IMR-90 (cell line): ENCODE measurements at regions not wholly inside any gene's neighbourhood (a gene's known extent, or its start where the extent isn't known, plus 50 kb on each side); places are given as distances from the start of the nearest gene placed in this dataset.
A peak's percentile ranks its signal among the peaks of the same experiment; 100 is the strongest.
"Not testable (repeated sequence)": the region's sequence is repeated elsewhere in the genome, so short reads cannot be mapped to it uniquely, and the experiment has no call there.

ENCODE experiments used
- ATAC-seq: fragments of 200-7000 bp; cut with Tn5 transposase; 2 replicates; pipeline ENCODE4 v1.9.1; 2020; ENCODE audit warnings: low read depth, mild to moderate bottlenecking, moderate library complexity
- BruUV-seq: library from RNA; stranded (reverse); fragments of 400-500 nt; replicated peaks from 2 replicates; lab custom pipeline; 2021; lab: Mats Ljungman, UMichigan
- CTCF ChIA-PET: fragments of 300-600 bp; formaldehyde crosslinking; extraction: SDS; loops from one replicate; lab custom pipeline; 2021; ENCODE audit warnings: antibody characterized with exemption; lab: Yijun Ruan, JAX
- POLR2A ChIA-PET: fragments of 300-600 bp; sonication (Branson Sonifier 250); formaldehyde crosslinking; loops from one replicate; lab custom pipeline; 2022; ENCODE audit warnings: antibody characterized with exemption; ENCODE audit not compliant: unreplicated experiment; lab: Charles Lee
- DNase-seq: peaks from one replicate; pipeline ENCODE4 v3.0.0; 2013
- H2AFZ ChIP-seq: replicated peaks from 2 replicates; pipeline ENCODE3; 2013; ENCODE audit warnings: low read length, mild to moderate bottlenecking; ENCODE audit not compliant: poor library complexity
- H2AK5ac ChIP-seq: 2 replicates; pipeline ENCODE4 v1.6.1; 2013; ENCODE audit warnings: low read depth, low read length, inconsistent platforms
- H2AK9ac ChIP-seq: replicated peaks from 2 replicates; pipeline ENCODE3; 2013; ENCODE audit warnings: mild to moderate bottlenecking, low read depth, low read length, moderate library complexity; ENCODE audit not compliant: poor library complexity
- H2BK120ac ChIP-seq: 2 replicates; pipeline ENCODE4 v1.6.1; 2013; ENCODE audit warnings: low read depth, low read length, inconsistent platforms
- H2BK15ac ChIP-seq: 3 replicates; pipeline ENCODE4 v1.6.1; 2013; ENCODE audit warnings: low read depth, low read length, inconsistent platforms
- H2BK20ac ChIP-seq: 2 replicates; pipeline ENCODE4 v1.6.1; 2013; ENCODE audit warnings: low read depth, mild to moderate bottlenecking, inconsistent platforms, low read length, moderate library complexity
- H2BK5ac ChIP-seq: 2 replicates; pipeline ENCODE4 v1.6.1; 2013; ENCODE audit warnings: mild to moderate bottlenecking, low read depth, low read length, inconsistent platforms; ENCODE audit not compliant: poor library complexity, severe bottlenecking
- H3K14ac ChIP-seq: replicated peaks from 2 replicates; pipeline ENCODE4 v1.6.1; 2013; ENCODE audit warnings: low read depth, low read length, inconsistent platforms
- H3K18ac ChIP-seq: 2 replicates; pipeline ENCODE4 v1.6.1; 2013; ENCODE audit warnings: low read depth, low read length, control low read depth
- H3K23ac ChIP-seq: 2 replicates; pipeline ENCODE4 v1.6.1; 2013; ENCODE audit warnings: low read depth, low read length, inconsistent platforms
- H3K27ac ChIP-seq: 2 replicates; pipeline ENCODE4 v1.5.1; 2013; ENCODE audit warnings: mild to moderate bottlenecking, control low read depth, low read length; ENCODE audit not compliant: insufficient read depth
- H3K27me3 ChIP-seq: 2 replicates; pipeline ENCODE4 v1.6.1; 2013; ENCODE audit warnings: low read length; ENCODE audit not compliant: control insufficient read depth, insufficient read depth
- H3K36me3 ChIP-seq: 2 replicates; pipeline ENCODE4 v1.6.1; 2013; ENCODE audit warnings: low read length, mixed read lengths; ENCODE audit not compliant: control insufficient read depth, insufficient read depth
- H3K4ac ChIP-seq: 2 replicates; pipeline ENCODE4 v1.6.1; 2013; ENCODE audit warnings: low read depth, low read length, inconsistent platforms
- H3K4me1 ChIP-seq: 2 replicates; pipeline ENCODE4 v1.6.1; 2013; ENCODE audit warnings: low read length, mixed read lengths; ENCODE audit not compliant: control insufficient read depth, insufficient read depth
- H3K4me2 ChIP-seq: 2 replicates; pipeline ENCODE4 v1.6.1; 2013; ENCODE audit warnings: low read depth, mild to moderate bottlenecking, control low read depth, low read length, moderate library complexity
- H3K4me3 ChIP-seq: 2 replicates; pipeline ENCODE4 v1.5.1; 2013; ENCODE audit warnings: low read depth, mild to moderate bottlenecking, control low read depth, low read length, moderate library complexity; ENCODE audit not compliant: insufficient read depth
- H3K56ac ChIP-seq: 2 replicates; pipeline ENCODE4 v1.6.1; 2013; ENCODE audit warnings: low read length, inconsistent platforms; ENCODE audit not compliant: insufficient read depth; ENCODE audit errors: extremely low read depth
- H3K79me1 ChIP-seq, 2 experiments: 2 replicates each; pipeline ENCODE4 v1.6.1; 2013; ENCODE audit warnings: low read length in 2 of 2, inconsistent platforms in 1 of 2, low read depth in 1 of 2
- H3K9ac ChIP-seq: 2 replicates; pipeline ENCODE4 v1.6.1; 2013; ENCODE audit warnings: low read depth, low read length, control low read depth
- H3K9me1 ChIP-seq: 2 replicates; pipeline ENCODE4 v1.6.1; 2013; ENCODE audit warnings: low read length, inconsistent platforms; ENCODE audit not compliant: insufficient read depth
- H3K9me3 ChIP-seq: 2 replicates; pipeline ENCODE4 v1.6.1; 2013; ENCODE audit warnings: low read length; ENCODE audit not compliant: control insufficient read depth, insufficient read depth
- H4K20me1 ChIP-seq: 2 replicates; pipeline ENCODE4 v1.6.1; 2013; ENCODE audit warnings: low read length, inconsistent platforms; ENCODE audit not compliant: insufficient read depth
- H4K5ac ChIP-seq: 2 replicates; pipeline ENCODE4 v1.6.1; 2013; ENCODE audit warnings: mild to moderate bottlenecking, low read depth, low read length, control low read depth
- H4K8ac ChIP-seq, 2 experiments: 2 replicates each; pipeline ENCODE4 v1.6.1; 2013; ENCODE audit warnings: low read depth in 2 of 2, low read length in 2 of 2, control low read depth in 1 of 2, inconsistent platforms in 1 of 2
- H4K91ac ChIP-seq: 2 replicates; pipeline ENCODE4 v1.6.1; 2013; ENCODE audit warnings: low read depth, low read length, inconsistent platforms; ENCODE audit not compliant: insufficient read depth
- WGBS, 2 experiments: methylation state at CpG; one replicate each; pipeline versions ENCODE4 v1.1.5 to v1.1.7; 2013; ENCODE audit warnings: missing lambda C conversion rate in 2 of 2; ENCODE audit not compliant: insufficient read length in 1 of 2; ENCODE audit errors: extremely low coverage in 2 of 2; 5-methylcytosine and 5-hydroxymethylcytosine counted together
- dilution Hi-C: fragments of 300-500 bp; cut with HindIII; formaldehyde crosslinking; loops from one replicate; pipeline ENCODE4 v1.14.3; 2018; ENCODE audit warnings: low sequenced_read_pairs; ENCODE audit not compliant: unreplicated experiment
- in situ Hi-C: fragments of 300-500 bp; cut with MboI; formaldehyde crosslinking; loops from 3 replicates; pipeline ENCODE4 v1.14.3; 2019; ENCODE audit warnings: low sequenced_read_pairs, inconsistent platforms, mixed read lengths
- intact Hi-C: fragments of 100-400 bp; cut with micrococcal nuclease; formaldehyde crosslinking; loops from 2 replicates; pipeline ENCODE4 v1.10.0; 2022

GRCh38 chr2:132352481-132353001 is 64.1 kb upstream of the GPR39 start:
- POLR2A ChIA-PET, in situ Hi-C loops, H3K23ac ChIP-seq, H3K9ac ChIP-seq, H2BK120ac ChIP-seq, H4K20me1 ChIP-seq, H3K4ac ChIP-seq, H3K4me1 ChIP-seq, H3K9me3 ChIP-seq, H2BK15ac ChIP-seq, H2AK5ac ChIP-seq, dilution Hi-C loops, H3K27me3 ChIP-seq, H2BK20ac ChIP-seq, H3K18ac ChIP-seq, H3K27ac ChIP-seq, H3K14ac ChIP-seq, H3K79me1 ChIP-seq, H3K36me3 ChIP-seq, H3K9me1 ChIP-seq, H4K8ac ChIP-seq, H3K56ac ChIP-seq, BruUV-seq, H4K5ac ChIP-seq, intact Hi-C loops, H2BK5ac ChIP-seq, H4K91ac ChIP-seq, H2AK9ac ChIP-seq, CTCF ChIA-PET: not testable (repeated sequence)
- WGBS, 2 experiments, result 1% methylated on average over 10 of the region's 44 CpGs; no CpG with 5 or more reads in 1 of the 2 experiments
- H3K4me3 ChIP-seq, result peak overlapping the region; percentile 47
- ATAC-seq, result peak; percentile 94
- H2AFZ ChIP-seq, result peak overlapping the region; percentile 71
- peak overlapping the region; percentile 71 for H3K4me2 ChIP-seq
- DNase-seq, result peak; percentile 31

GRCh38 chr2:132353380-132353779 is 63.2 kb upstream of the GPR39 start:
- H4K20me1 ChIP-seq, H3K36me3 ChIP-seq, H3K18ac ChIP-seq, H2AK5ac ChIP-seq, H3K27me3 ChIP-seq, DNase-seq, H4K91ac ChIP-seq, H3K9me1 ChIP-seq, H2AFZ ChIP-seq, H3K9me3 ChIP-seq, H2BK5ac ChIP-seq, H3K4ac ChIP-seq, H3K9ac ChIP-seq, H3K23ac ChIP-seq, H3K79me1 ChIP-seq, POLR2A ChIA-PET, intact Hi-C loops, in situ Hi-C loops, dilution Hi-C loops, H2BK20ac ChIP-seq, H3K14ac ChIP-seq, H4K8ac ChIP-seq, H3K27ac ChIP-seq, BruUV-seq, H2AK9ac ChIP-seq, H4K5ac ChIP-seq, ATAC-seq, H2BK15ac ChIP-seq, H3K56ac ChIP-seq, H2BK120ac ChIP-seq, H3K4me1 ChIP-seq, CTCF ChIA-PET: not testable (repeated sequence)
- WGBS, 2 experiments, result no CpG with 5 or more reads among the region's 32 CpGs
- Histone ChIP-seq H3K4me2 (peak overlapping the region; percentile 41; the same call in 1 of the 2 replicates), H3K4me3 (peak overlapping the region; percentile 27)
